ENCODE measurements at regions not wholly inside any gene's neighbourhood (a gene's known extent, or its start where the extent isn't known, plus 50 kb on each side); places are given as distances from the start of the nearest gene placed in this dataset.

DNA sequence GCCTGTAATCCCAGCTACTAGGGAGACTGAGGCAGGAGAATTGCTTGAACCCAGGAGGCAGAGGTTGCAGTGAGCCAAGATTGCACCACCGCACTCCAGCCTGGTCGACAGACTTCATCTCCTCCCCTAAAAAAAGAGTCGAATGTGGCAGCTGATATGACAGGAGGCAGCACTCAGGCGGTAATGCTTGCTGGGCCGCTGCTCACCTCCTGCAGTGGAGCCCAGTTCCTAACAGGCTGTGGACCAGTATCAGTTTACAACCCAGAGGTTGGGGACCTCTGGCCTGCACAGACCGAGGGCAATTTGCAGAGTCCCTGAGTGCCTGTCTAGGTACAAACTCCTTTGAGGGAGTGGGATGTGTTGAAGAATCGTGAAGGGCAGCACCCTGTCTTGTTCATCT is 136.2 kb downstream of the SMAD6 start:
- TF ChIP-seq ZNF331 (CRISPR knock-in tag; IDR thresholded peaks at IDR 0.05; ENCODE audit: low read depth) (no peak), ZNF462 (CRISPR knock-in tag; IDR thresholded peaks at IDR 0.05) (no peak), EZH2phosphoT487 (IDR thresholded peaks at IDR 0.05; ENCODE audit: unreplicated experiment) (no peak), CTCF (conservative IDR thresholded peaks at IDR 0.05; ENCODE audit: low read depth in 2 of 2) (no peak), REST (IDR thresholded peaks at IDR 0.05; ENCODE audit: unreplicated experiment) (no peak), JUNB (IDR thresholded peaks at IDR 0.05; ENCODE audit: unreplicated experiment) (no peak), ZNF114 (CRISPR knock-in tag; IDR thresholded peaks at IDR 0.05) (no peak), EZH2 (IDR thresholded peaks at IDR 0.05; ENCODE audit: low read depth, unreplicated experiment) (no peak), CREB1 (CRISPR knock-in tag; IDR thresholded peaks at IDR 0.05; ENCODE audit: low read depth) (no peak), NANOG (IDR thresholded peaks at IDR 0.05; ENCODE audit: borderline replicate concordance) (no peak), POLR2AphosphoS5 (IDR thresholded peaks at IDR 0.05; ENCODE audit: low read depth) (no peak), STAT1 (IDR thresholded peaks at IDR 0.05; ENCODE audit: unreplicated experiment) (no peak)
- TF ChIP-seq, protein P1, sequence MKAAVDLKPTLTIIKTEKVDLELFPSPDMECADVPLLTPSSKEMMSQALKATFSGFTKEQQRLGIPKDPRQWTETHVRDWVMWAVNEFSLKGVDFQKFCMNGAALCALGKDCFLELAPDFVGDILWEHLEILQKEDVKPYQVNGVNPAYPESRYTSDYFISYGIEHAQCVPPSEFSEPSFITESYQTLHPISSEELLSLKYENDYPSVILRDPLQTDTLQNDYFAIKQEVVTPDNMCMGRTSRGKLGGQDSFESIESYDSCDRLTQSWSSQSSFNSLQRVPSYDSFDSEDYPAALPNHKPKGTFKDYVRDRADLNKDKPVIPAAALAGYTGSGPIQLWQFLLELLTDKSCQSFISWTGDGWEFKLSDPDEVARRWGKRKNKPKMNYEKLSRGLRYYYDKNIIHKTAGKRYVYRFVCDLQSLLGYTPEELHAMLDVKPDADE (IDR thresholded peaks at IDR 0.05) = no peak
- H3K36me3 Mint-ChIP-seq (ENCODE audit: low read depth) = no peaks in the 10 kb centered on the region
- Histone ChIP-seq H3K4me2 (no peak overlapping the region), H3K79me2 (replicated peaks; ENCODE audit: insufficient read depth) (no peaks in the 10 kb centered on the region), H3K27ac (ENCODE audit: low read depth) (no peak overlapping the region), H3F3A (replicated peaks; ENCODE audit: low read depth) (peaks cover 10% of the 10 kb centered on the region; the same call in 1 of the 2 replicates), H3K4me3 (no peak overlapping the region), H2AFZ (no peak overlapping the region), H3K27me3 (ENCODE audit: insufficient read depth) (peaks cover 27% of the 10 kb centered on the region), H3K4me1 (ENCODE audit: insufficient read depth) (peaks cover 19% of the 10 kb centered on the region), H3K9me2 (ENCODE audit: insufficient read depth) (no peaks in the 10 kb centered on the region), H4K20me1 (replicated peaks; ENCODE audit: insufficient read depth) (no peaks in the 10 kb centered on the region), H3K36me3 (ENCODE audit: insufficient read depth) (no peaks in the 10 kb centered on the region)
- DNase-seq (ENCODE audit: low spot score) (no peak), ATAC-seq (no peak)
- H3K27me3 Mint-ChIP-seq (ENCODE audit: insufficient read depth, low read depth, poor library complexity) = peaks cover 23% of the 10 kb centered on the region
- peaks cover 24% of the 10 kb centered on the region for H3K4me1 Mint-ChIP-seq
- H3K4me3 Mint-ChIP-seq = no peak overlapping the region
- no peak overlapping the region for H3K27ac Mint-ChIP-seq
- H3K9me3 Mint-ChIP-seq = no peaks in the 10 kb centered on the region; the same call in 2 of the 3 replicates

All from GM23338 (cell line).